HepG2 (cell line): ENCODE measurements at regions not wholly inside any gene's neighbourhood (a gene's known extent, or its start where the extent isn't known, plus 50 kb on each side); places are given as distances from the start of the nearest gene placed in this dataset.

Experiments used
- ATAC-seq: fragments of 200-7000 bp; cut with Tn5 transposase; 3 replicates; pipeline ENCODE4 v1.9.1; 2020; ENCODE audit warnings: mild to moderate bottlenecking, moderate library complexity
- BruUV-seq: library from RNA; stranded (reverse); fragments of 400-500 nt; replicated peaks from 2 replicates; lab custom pipeline; 2021; lab: Mats Ljungman, UMichigan
- CTCF ChIA-PET: fragments of 300-600 bp; formaldehyde crosslinking; extraction: SDS; loops from one replicate; lab custom pipeline; 2021; ENCODE audit warnings: low total read pairs, inconsistent platforms, low intra/inter-chr PET ratio; lab: Yijun Ruan, JAX
- POLR2A ChIA-PET: fragments of 350-600 bp; sonication (Branson Sonifier 250); formaldehyde crosslinking; loops from one replicate; lab custom pipeline; 2020; ENCODE audit warnings: antibody characterized with exemption, inconsistent platforms; lab: Yijun Ruan, JAX
- DNase-seq: peaks from one replicate; pipeline ENCODE4 v3.0.0-alpha.2; 2015; ENCODE audit warnings: low spot score
- FAIRE-seq: peaks from 3 replicates; lab custom pipeline; 2011; peaks lifted over from hg19 to GRCh38; lab: Jason Lieb, UNC
- H2AFZ ChIP-seq: one replicate; pipeline ENCODE4 v1.6.1; 2011; ENCODE audit warnings: low read length, inconsistent platforms
- H3K27ac ChIP-seq: fragments of 300-600 bp; 3 replicates; pipeline ENCODE4 v1.8.0; 2011; ENCODE audit warnings: mixed run types, mild to moderate bottlenecking, mixed read lengths, low read length, inconsistent platforms; ENCODE audit not compliant: insufficient read depth; ENCODE audit errors: extremely low read length
- H3K27me3 ChIP-seq, 2 experiments: fragments of 200-600 bp in 1 of 2; 2 replicates in 1 of 2; 3 replicates in 1 of 2; pipeline versions ENCODE4 v1.6.0 to v1.8.0; 2011; ENCODE audit warnings: low read length in 2 of 2, mild to moderate bottlenecking in 2 of 2, moderate library complexity in 2 of 2, inconsistent platforms in 1 of 2; ENCODE audit not compliant: insufficient read depth in 2 of 2, control insufficient read depth in 1 of 2
- H3K36me3 ChIP-seq, 2 experiments: fragments of 200-600 bp in 1 of 2; replicated peaks in 1 of 2; 2 replicates in 1 of 2; 3 replicates in 1 of 2; pipeline versions ENCODE4 v1.5.1 to v1.8.0; 2011; ENCODE audit warnings: low read length in 2 of 2, inconsistent platforms in 1 of 2; ENCODE audit not compliant: insufficient read depth in 2 of 2, control insufficient read depth in 1 of 2
- H3K4me1 ChIP-seq: 2 replicates; pipeline ENCODE4 v1.5.1; 2012; ENCODE audit warnings: low read length, inconsistent platforms; ENCODE audit not compliant: insufficient read depth
- H3K4me2 ChIP-seq: 2 replicates; pipeline ENCODE4 v1.6.0; 2011; ENCODE audit warnings: low read depth, low read length, inconsistent platforms
- H3K4me3 ChIP-seq, 3 experiments: fragments of 200-600 bp in 1 of 3; sonication (generic), shearing (Covaris generic) in 1 of 3; replicated peaks in 1 of 3; 2 replicates each; pipeline ENCODE4 v1.5.1; 2011 to 2016; ENCODE audit warnings: low read length in 3 of 3, inconsistent platforms in 2 of 3, low read depth in 2 of 3, mild to moderate bottlenecking in 2 of 3, control low read depth in 1 of 3, mixed read lengths in 1 of 3; ENCODE audit not compliant: insufficient read depth in 1 of 3
- H3K79me2 ChIP-seq: one replicate; pipeline ENCODE4 v1.6.1; 2011; ENCODE audit warnings: low read length, inconsistent platforms; ENCODE audit not compliant: insufficient read depth
- H3K9ac ChIP-seq: 2 replicates; pipeline ENCODE4 v1.6.0; 2011; ENCODE audit warnings: mild to moderate bottlenecking, low read depth, low read length, inconsistent platforms; ENCODE audit not compliant: insufficient read depth
- H3K9me3 ChIP-seq: 2 replicates; pipeline ENCODE4 v1.5.1; 2012; ENCODE audit warnings: mild to moderate bottlenecking, low read length
- H4K20me1 ChIP-seq: 2 replicates; pipeline ENCODE4 v1.6.0; 2011; ENCODE audit warnings: inconsistent platforms, mild to moderate bottlenecking, low read length, moderate library complexity; ENCODE audit not compliant: insufficient read depth
- GMEB2 ChIP-seq: IDR thresholded peaks from 2 replicates; pipeline ENCODE4 v1.6.1; 2016; ENCODE audit warnings: missing biosample characterization, missing genetic modification reagents, low read depth
- HOXA3 ChIP-seq: sonication (generic); formaldehyde crosslinking; IDR thresholded peaks from 2 replicates; pipeline ENCODE4 v1.5.0; 2020; ENCODE audit warnings: missing genetic modification reagents
- JUNB ChIP-seq: sonication (generic); formaldehyde crosslinking; IDR thresholded peaks from 2 replicates; pipeline ENCODE4 v1.8.0; 2022; ENCODE audit warnings: missing genetic modification reagents, mild to moderate bottlenecking, borderline replicate concordance
- KLF11 ChIP-seq: IDR thresholded peaks from 2 replicates; pipeline ENCODE4 v1.6.1; 2016; ENCODE audit warnings: missing compliant biosample characterization
- LCORL ChIP-seq, 2 experiments: fragments of 450-650 bp in 1 of 2; sonication (generic) in 1 of 2; formaldehyde crosslinking in 1 of 2; IDR thresholded peaks; 2 replicates each; pipeline versions ENCODE4 v1.5.0 to v1.6.1; 2017 to 2020; ENCODE audit warnings: antibody characterized with exemption in 1 of 2, missing genetic modification reagents in 1 of 2
- RFX1 ChIP-seq: fragments of 450-650 bp; IDR thresholded peaks from 2 replicates; pipeline ENCODE4 v1.6.1; 2017
- SOX13 ChIP-seq, 3 experiments: fragments of 450-650 bp in 1 of 3; sonication (generic) in 1 of 3; formaldehyde crosslinking in 1 of 3; IDR thresholded peaks in 2 of 3; conservative IDR thresholded peaks in 1 of 3; 2 replicates each; pipeline versions ENCODE4 v1.5.0 to v1.6.1; 2016 to 2020; ENCODE audit warnings: antibody characterized with exemption in 1 of 3, mild to moderate bottlenecking in 1 of 3, missing compliant biosample characterization in 1 of 3, missing genetic modification reagents in 1 of 3, moderate library complexity in 1 of 3
- SP1 ChIP-seq, 2 experiments: fragments of 450-650 bp in 1 of 2; sonication (generic) in 1 of 2; formaldehyde crosslinking in 1 of 2; IDR thresholded peaks; 2 replicates each; pipeline versions ENCODE4 v1.4.0 to v1.6.1; 2016 to 2020; ENCODE audit warnings: missing genetic modification reagents in 1 of 2
- ZBTB20 ChIP-seq: sonication (generic); formaldehyde crosslinking; IDR thresholded peaks from 2 replicates; pipeline ENCODE4 v1.8.1; 2023; ENCODE audit warnings: missing genetic modification reagents, low read depth, mild to moderate bottlenecking, borderline replicate concordance
- ZNF30 ChIP-seq: sonication (generic); formaldehyde crosslinking; IDR thresholded peaks from 2 replicates; pipeline ENCODE4 v1.5.0; 2020; ENCODE audit warnings: mild to moderate bottlenecking, missing genetic modification reagents
- ZNF335 ChIP-seq: sonication (generic); formaldehyde crosslinking; IDR thresholded peaks from 2 replicates; pipeline ENCODE4 v1.4.0; 2020; ENCODE audit warnings: missing genetic modification reagents
- ZNF430 ChIP-seq: sonication (generic); formaldehyde crosslinking; IDR thresholded peaks from 2 replicates; pipeline ENCODE4 v1.9.0; 2021; ENCODE audit warnings: mild to moderate bottlenecking, missing genetic modification reagents
- ZNF431 ChIP-seq: sonication (generic); formaldehyde crosslinking; IDR thresholded peaks from 2 replicates; pipeline ENCODE4 v1.9.0; 2022; ENCODE audit warnings: missing genetic modification reagents, low read depth, mild to moderate bottlenecking, borderline replicate concordance
- ZNF607 ChIP-seq: sonication (generic); formaldehyde crosslinking; IDR thresholded peaks from 2 replicates; pipeline ENCODE4 v1.5.1; 2020; ENCODE audit warnings: missing genetic modification reagents, mild to moderate bottlenecking, borderline replicate concordance
- ZNF761 ChIP-seq: sonication (generic); formaldehyde crosslinking; conservative IDR thresholded peaks from 2 replicates; pipeline ENCODE4 v1.4.0; 2020; ENCODE audit warnings: mild to moderate bottlenecking, missing genetic modification reagents
- ZSCAN21 ChIP-seq: sonication (generic); formaldehyde crosslinking; IDR thresholded peaks from 2 replicates; pipeline ENCODE4 v1.8.0; 2022; ENCODE audit warnings: mild to moderate bottlenecking, missing genetic modification reagents, moderate library complexity, borderline replicate concordance
- WGBS: methylation state at CpG from one replicate; pipeline ENCODE4 v1.1.6; 2017; ENCODE audit warnings: low lambda C conversion rate; 5-methylcytosine and 5-hydroxymethylcytosine counted together
- in situ Hi-C: cut with HindIII; loops from 2 replicates; pipeline ENCODE4 v1.10.0; 2017; ENCODE audit warnings: low pct_unique_long_range_greater_than_20kb; ENCODE audit not compliant: extremely low pct_ligation_motif_present
- intact Hi-C: fragments of 100-400 bp; cut with micrococcal nuclease; formaldehyde crosslinking; loops from one replicate; pipeline ENCODE4 v1.10.0; 2022; ENCODE audit not compliant: unreplicated experiment
- TF ChIP-seq, protein P1 (sequence below): IDR thresholded peaks from 2 replicates; pipeline ENCODE4 v1.6.1; 2016; ENCODE audit warnings: low read depth, borderline replicate concordance
- TF ChIP-seq, protein P2 (sequence below): sonication (generic); formaldehyde crosslinking; IDR thresholded peaks from 2 replicates; pipeline ENCODE4 v1.4.0; 2020; ENCODE audit warnings: missing genetic modification reagents

DNA sequence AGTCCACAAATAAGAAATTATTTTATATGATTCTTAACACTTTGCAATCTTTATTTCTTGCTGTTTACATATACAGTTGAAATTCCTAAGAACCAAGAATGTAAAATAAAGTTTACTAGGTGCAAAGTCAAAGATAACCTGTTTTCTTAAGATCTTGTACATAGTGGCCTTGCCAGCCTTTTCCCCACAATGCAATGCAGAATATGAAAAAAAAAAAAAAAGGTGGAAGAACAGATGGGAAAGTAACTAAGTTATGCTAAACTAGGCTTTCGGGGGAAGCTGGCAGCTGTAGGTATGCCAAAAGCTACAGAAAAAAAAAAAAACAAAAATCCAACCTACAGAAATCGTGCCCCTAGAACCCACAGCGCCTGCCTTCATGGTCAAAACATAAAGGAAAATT, 1588.4 kb downstream of the STIM2 start:
- H2AFZ ChIP-seq: no peak overlapping the region
- DNase-seq: no peak

DNA sequence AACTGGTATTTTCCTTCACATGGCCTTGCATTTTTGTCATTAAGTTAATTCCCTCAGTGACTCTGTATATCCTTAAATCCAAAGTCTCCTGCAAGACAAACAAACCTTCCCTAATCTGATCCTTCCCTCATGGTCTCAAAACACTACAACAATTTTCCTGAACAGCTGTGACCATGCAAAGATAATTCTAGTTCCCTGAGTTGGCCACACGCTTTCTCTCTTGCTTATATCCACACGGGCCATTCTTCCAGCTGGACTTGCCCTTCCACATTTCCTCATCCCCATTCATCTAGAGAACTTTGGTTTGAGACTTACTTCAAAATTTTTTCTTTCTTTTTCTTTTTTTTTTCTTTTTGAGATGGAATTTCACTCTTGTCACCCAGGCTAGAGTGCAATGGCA, 1590.7 kb downstream of the STIM2 start:
- no peaks in the 10 kb centered on the region for H4K20me1 ChIP-seq
- WGBS: 2% methylated on average over 2 of the region's 2 CpGs
- H3K36me3 ChIP-seq: no peaks in the 10 kb centered on the region
- no peaks in the 10 kb centered on the region for H3K79me2 ChIP-seq
- H2AFZ ChIP-seq: no peak overlapping the region
- no peak overlapping the region for H3K9ac ChIP-seq
- DNase-seq (no peak), FAIRE-seq (no peak), ATAC-seq (no peak)
- no peak overlapping the region for H3K4me3 ChIP-seq
- BruUV-seq: no TSS peak
- H3K4me1 ChIP-seq: no peaks in the 10 kb centered on the region
- H3K27ac ChIP-seq: no peak overlapping the region
- intact Hi-C loops (no loop called here), in situ Hi-C loops (no loop called here)
- CTCF ChIA-PET: no interaction called here
- peaks cover 70% of the 10 kb centered on the region for H3K9me3 ChIP-seq
- no peaks in the 10 kb centered on the region for H3K27me3 ChIP-seq
- POLR2A ChIA-PET: no interaction called here
- H3K4me2 ChIP-seq: no peak overlapping the region
- no peak for TF ChIP-seq ZNF607
- TF ChIP-seq LCORL (IDR thresholded peaks at IDR 0.05): no peak
- TF ChIP-seq LCORL (CRISPR knock-in tag; IDR thresholded peaks at IDR 0.05): no peak
- TF ChIP-seq RFX1: no peak
- TF ChIP-seq GMEB2 (CRISPR knock-in tag): no peak
- no peak for TF ChIP-seq ZNF335 (CRISPR knock-in tag)
- TF ChIP-seq KLF11 (CRISPR knock-in tag): no peak
- no peak for TF ChIP-seq ZSCAN21 (CRISPR knock-in tag)

More for the DNA sequence above, 1588.4 kb downstream of the STIM2 start:
- no TSS peak for BruUV-seq
- no peak overlapping the region for H3K4me3 ChIP-seq
- H3K4me1 ChIP-seq: no peaks in the 10 kb centered on the region
- no peak for ATAC-seq
- no peak overlapping the region for H3K4me2 ChIP-seq
- intact Hi-C loops: no loop called here
- in situ Hi-C loops: no loop called here
- H3K9ac ChIP-seq: no peak overlapping the region
- H3K79me2 ChIP-seq: no peaks in the 10 kb centered on the region
- ChIA-PET CTCF (no interaction called here), POLR2A (no interaction called here)
- no peak for FAIRE-seq
- H3K9me3 ChIP-seq: peaks cover 59% of the 10 kb centered on the region
- H4K20me1 ChIP-seq: no peaks in the 10 kb centered on the region
- TF ChIP-seq SOX13 (IDR thresholded peaks at IDR 0.05) (no peak), SOX13 (CRISPR knock-in tag; conservative IDR thresholded peaks at IDR 0.05 in 1 of 2, IDR thresholded peaks at IDR 0.05 in 1 of 2) (no peak), ZNF30 (CRISPR knock-in tag) (no peak), HOXA3 (no peak), SP1 (IDR thresholded peaks at IDR 0.05) (no peak), SP1 (CRISPR knock-in tag; IDR thresholded peaks at IDR 0.05) (no peak), KLF11 (CRISPR knock-in tag) (no peak), JUNB (no peak), ZNF431 (CRISPR knock-in tag) (no peak), ZNF430 (CRISPR knock-in tag) (no peak), ZNF761 (CRISPR knock-in tag) (no peak), ZBTB20 (CRISPR knock-in tag) (no peak)
- TF ChIP-seq, protein P1, sequence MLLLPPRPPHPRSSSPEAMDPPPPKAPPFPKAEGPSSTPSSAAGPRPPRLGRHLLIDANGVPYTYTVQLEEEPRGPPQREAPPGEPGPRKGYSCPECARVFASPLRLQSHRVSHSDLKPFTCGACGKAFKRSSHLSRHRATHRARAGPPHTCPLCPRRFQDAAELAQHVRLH (CRISPR knock-in tag): no peak
- TF ChIP-seq, protein P2, sequence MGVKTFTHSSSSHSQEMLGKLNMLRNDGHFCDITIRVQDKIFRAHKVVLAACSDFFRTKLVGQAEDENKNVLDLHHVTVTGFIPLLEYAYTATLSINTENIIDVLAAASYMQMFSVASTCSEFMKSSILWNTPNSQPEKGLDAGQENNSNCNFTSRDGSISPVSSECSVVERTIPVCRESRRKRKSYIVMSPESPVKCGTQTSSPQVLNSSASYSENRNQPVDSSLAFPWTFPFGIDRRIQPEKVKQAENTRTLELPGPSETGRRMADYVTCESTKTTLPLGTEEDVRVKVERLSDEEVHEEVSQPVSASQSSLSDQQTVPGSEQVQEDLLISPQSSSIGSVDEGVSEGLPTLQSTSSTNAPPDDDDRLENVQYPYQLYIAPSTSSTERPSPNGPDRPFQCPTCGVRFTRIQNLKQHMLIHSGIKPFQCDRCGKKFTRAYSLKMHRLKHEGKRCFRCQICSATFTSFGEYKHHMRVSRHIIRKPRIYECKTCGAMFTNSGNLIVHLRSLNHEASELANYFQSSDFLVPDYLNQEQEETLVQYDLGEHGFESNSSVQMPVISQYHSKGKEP: no peak
- 2% methylated on average over 3 of the region's 3 CpGs for WGBS
- H3K36me3 ChIP-seq: no peaks in the 10 kb centered on the region
- no peak overlapping the region for H3K27ac ChIP-seq
- no peaks in the 10 kb centered on the region for H3K27me3 ChIP-seq
